D721Med (cell line): ENCODE measurements at regions not wholly inside any gene's neighbourhood (a gene's known extent, or its start where the extent isn't known, plus 50 kb on each side); places are given as distances from the start of the nearest gene placed in this dataset.

ENCODE experiments used
- DNase-seq: peaks from one replicate; pipeline ENCODE4 v3.0.0; 2011; ENCODE audit warnings: low spot score; ENCODE audit not compliant: insufficient read length
- FAIRE-seq: peaks from 2 replicates; lab custom pipeline; 2011; peaks lifted over from hg19 to GRCh38; lab: Jason Lieb, UNC
- CTCF ChIP-seq: IDR thresholded peaks from 2 replicates; pipeline ENCODE4 v1.5.1; 2012; ENCODE audit warnings: mild to moderate bottlenecking, control low read depth; ENCODE audit not compliant: insufficient read depth; ENCODE audit errors: missing control alignments

GRCh38 chr22:22779213-22779612 is 108.4 kb upstream of the IGLL5 start:
- FAIRE-seq (no peak), DNase-seq (no peak)
- no peak for TF ChIP-seq CTCF

GRCh38 chr22:22783575-22783974 is 104.0 kb upstream of the IGLL5 start:
- FAIRE-seq (no peak), DNase-seq (no peak)
- TF ChIP-seq CTCF = no peak

- no peak for TF ChIP-seq CTCF
- DNase-seq = no peak
- FAIRE-seq = no peak
These were observed 103.2 kb upstream of the IGLL5 start for GRCh38 chr22:22784249-22785039.

- no peak for TF ChIP-seq CTCF
- DNase-seq (no peak), FAIRE-seq (no peak)
These were observed 102.1 kb upstream of the IGLL5 start for GRCh38 chr22:22785316-22786065.

- no peak for FAIRE-seq
These were observed 101.1 kb upstream of the IGLL5 start for GRCh38 chr22:22786301-22787115.

GRCh38 chr22:22787151-22787550 is 100.5 kb upstream of the IGLL5 start:
- no peak for TF ChIP-seq CTCF
- FAIRE-seq (no peak), DNase-seq (no peak)

More at GRCh38 chr22:22786301-22787115, 101.1 kb upstream of the IGLL5 start:
- TF ChIP-seq CTCF = no peak
- DNase-seq = no peak
